ENCODE measurements at regions not wholly inside any gene's neighbourhood (a gene's known extent, or its start where the extent isn't known, plus 50 kb on each side); places are given as distances from the start of the nearest gene placed in this dataset.

DNA sequence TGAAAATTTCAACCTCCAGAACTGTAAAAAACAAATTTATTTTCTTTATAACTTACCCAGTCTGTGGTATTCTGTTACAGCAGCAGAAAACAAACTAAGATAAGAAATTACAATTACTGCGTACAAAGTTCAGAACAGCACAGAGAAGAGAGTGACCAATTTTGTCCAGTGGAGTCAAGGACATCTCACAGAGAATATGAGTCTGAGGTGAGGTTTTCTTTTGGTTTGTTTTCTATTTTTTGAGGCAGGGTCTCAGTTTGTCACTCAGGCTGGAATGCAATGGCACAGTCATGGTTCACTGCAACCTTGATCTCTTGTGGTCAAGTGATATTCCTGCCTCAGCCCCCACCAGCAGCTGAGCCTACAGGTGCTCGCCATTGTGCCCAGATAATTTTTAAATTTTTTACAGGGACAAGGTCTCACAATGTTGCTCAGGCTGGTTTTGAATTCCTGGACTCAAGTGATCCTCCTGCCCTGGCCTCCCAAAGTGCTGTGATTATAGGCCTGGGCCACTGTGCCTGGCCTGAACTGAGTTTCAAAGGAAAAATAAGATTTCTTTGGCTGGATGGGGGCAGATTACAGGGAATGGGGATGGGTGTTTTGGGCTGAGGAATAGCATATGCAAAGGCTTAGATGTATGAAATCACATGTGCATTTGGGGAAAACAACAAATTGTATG, 201.1 kb upstream of the USP24 start:
- H3K36me3 ChIP-seq, result no peaks in the 10 kb centered on the region
- DNase-seq (ENCODE audit: low read depth in 1 of 2, low spot score in 2 of 2), result no peak
- no peak overlapping the region for H3K4me3 ChIP-seq

DNA sequence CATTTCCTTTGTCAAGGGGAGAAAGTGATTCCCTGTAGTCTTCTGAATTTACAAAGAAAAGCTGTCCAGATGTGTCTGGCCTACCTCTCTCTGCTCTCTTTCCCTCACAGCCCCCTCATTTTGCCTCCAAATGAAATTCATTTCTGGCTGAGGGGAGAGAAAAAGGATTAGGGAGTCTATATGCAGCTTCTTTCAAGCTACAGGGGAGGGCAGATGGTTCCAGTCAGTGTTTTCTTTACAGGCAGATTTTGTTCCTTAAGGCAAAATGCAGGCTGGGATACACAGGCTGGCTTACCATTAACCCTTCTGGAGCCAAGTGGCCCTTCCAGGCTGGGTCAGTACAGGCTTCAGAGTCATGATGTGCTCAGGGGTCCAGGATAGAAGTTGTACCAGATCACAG, 198.1 kb upstream of the USP24 start:
- Histone ChIP-seq H3K4me3 (no peak overlapping the region), H3K27me3 (replicated peaks) (no peaks in the 10 kb centered on the region), H3K27ac (no peak overlapping the region), H3K36me3 (no peaks in the 10 kb centered on the region), H3K9me3 (replicated peaks) (peaks cover 9% of the 10 kb centered on the region; the same call in 1 of the 2 replicates), H3K4me1 (replicated peaks) (no peaks in the 10 kb centered on the region)
- DNase-seq (ENCODE audit: low read depth in 1 of 2, low spot score in 2 of 2), result no peak

More for the DNA sequence above, 201.1 kb upstream of the USP24 start:
- H3K4me1 ChIP-seq (replicated peaks), result peaks cover 6% of the 10 kb centered on the region; the same call in 1 of the 2 replicates
- no peaks in the 10 kb centered on the region for H3K27me3 ChIP-seq (replicated peaks)
- H3K27ac ChIP-seq, result no peak overlapping the region
- H3K9me3 ChIP-seq (replicated peaks), result peaks cover 9% of the 10 kb centered on the region; the same call in 1 of the 2 replicates

DNA sequence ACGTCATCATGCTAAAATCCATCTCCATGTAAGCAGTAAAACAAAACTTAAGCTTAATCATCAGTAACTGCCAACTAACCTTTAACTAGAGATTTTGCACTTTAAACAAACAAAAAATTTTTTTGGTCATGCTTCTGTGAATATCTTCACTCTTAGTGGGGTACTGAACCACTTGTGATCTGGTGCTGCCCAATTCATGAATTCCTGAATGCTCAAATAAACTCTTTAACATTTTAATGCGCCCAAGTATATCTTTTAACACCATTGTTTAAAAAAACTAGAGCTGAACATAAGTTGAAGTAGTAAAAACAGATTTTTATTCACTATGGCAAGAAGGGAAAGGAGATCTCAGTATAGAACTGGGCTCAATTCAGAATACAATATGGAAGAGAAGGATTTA, 196.9 kb upstream of the USP24 start:
- Histone ChIP-seq H3K27ac (no peak overlapping the region), H3K36me3 (no peaks in the 10 kb centered on the region), H3K27me3 (replicated peaks) (no peaks in the 10 kb centered on the region), H3K9me3 (replicated peaks) (peaks cover 9% of the 10 kb centered on the region; the same call in 1 of the 2 replicates), H3K4me1 (replicated peaks) (no peaks in the 10 kb centered on the region), H3K4me3 (no peak overlapping the region)
- no peak for DNase-seq (ENCODE audit: low read depth in 1 of 2, low spot score in 2 of 2)

DNA sequence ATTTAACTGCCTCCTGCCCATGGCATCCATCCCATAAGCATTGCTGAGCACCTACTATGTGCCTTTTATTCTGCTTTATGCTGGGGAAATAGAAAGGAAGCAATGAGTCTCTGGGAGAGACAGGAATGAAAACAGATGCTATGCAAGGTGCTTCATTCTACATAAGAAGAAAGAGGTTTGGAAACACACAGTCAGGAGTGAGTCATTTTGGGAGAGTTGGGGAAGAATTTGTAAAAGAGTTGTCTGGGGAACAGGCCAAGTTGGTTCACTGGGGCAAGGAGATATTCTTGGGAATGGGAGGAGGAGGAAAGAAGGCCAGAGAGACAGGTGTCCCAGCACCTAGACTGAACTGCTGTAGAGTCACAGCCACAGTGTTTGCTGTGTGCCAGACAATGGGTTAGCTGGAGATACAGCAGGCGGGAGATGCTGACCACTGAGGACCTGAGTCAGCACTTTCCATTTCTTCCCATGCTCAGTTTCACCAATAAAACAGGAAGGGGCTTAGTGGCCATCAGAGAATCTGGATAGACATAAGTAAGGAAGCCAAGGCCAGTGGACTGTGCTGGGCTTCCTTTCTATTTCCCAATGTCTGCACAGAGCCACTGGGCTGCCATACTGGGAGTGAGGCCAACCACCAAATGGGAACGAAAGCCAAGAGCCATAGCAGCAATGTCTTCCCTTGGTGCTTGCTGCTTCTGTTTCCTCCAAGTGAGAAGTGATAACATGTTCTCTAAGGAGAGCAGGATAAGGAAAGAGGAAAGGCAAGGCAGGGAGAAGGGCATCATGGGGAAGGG, 187.7 kb upstream of the USP24 start:
- no peak overlapping the region for H3K4me3 ChIP-seq
- no peaks in the 10 kb centered on the region for H3K27me3 ChIP-seq (replicated peaks)
- DNase-seq (ENCODE audit: low read depth in 1 of 2, low spot score in 2 of 2), result no peak
- H3K36me3 ChIP-seq, result no peaks in the 10 kb centered on the region
- no peaks in the 10 kb centered on the region for H3K4me1 ChIP-seq (replicated peaks)
- H3K27ac ChIP-seq, result no peak overlapping the region
- H3K9me3 ChIP-seq (replicated peaks), result peaks cover 3% of the 10 kb centered on the region; the same call in 1 of the 2 replicates

DNA sequence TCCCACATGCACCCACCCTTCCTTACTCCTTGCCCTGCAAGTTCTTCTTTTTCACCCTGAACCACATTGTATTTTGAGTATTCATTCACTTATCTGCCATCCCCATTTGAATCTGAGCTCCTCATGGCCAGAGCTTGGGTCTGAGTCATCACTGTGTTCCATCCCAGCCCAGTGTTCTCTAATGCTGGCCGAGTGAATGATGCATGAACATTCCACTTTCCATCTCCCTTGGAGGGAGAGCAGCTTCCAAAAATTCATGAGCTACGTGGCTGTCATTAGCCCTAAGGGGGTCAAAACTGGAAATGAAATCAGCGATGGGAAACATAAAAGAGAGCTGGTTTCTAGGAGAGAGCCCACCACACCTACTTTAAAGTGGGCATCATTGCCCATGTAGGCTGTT, 187.0 kb upstream of the USP24 start:
- Histone ChIP-seq H3K36me3 (no peaks in the 10 kb centered on the region), H3K27me3 (replicated peaks) (no peaks in the 10 kb centered on the region), H3K27ac (no peak overlapping the region), H3K4me1 (replicated peaks) (no peaks in the 10 kb centered on the region), H3K9me3 (replicated peaks) (peaks cover 3% of the 10 kb centered on the region; the same call in 1 of the 2 replicates), H3K4me3 (no peak overlapping the region)
- no peak for DNase-seq (ENCODE audit: low read depth in 1 of 2, low spot score in 2 of 2)

DNA sequence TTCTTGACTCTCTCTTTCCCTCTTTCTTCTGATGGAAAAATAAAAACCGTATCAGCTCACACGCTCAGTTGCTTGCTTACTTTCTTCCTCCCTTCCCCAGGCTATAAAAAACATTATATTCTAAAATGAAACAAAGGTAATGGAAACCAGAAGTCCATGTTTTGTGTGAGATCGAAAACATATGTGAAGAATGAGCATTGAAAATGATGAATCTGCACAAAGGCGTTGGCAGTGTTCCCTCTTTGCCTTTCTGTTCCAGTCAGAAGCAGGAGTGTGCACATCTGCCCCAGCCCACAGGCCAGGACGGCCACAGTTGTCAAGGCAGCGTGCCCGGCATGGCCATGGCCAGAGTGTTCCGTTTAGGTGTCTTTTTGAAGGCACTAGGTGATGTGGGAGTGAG, 185.3 kb upstream of the USP24 start:
- no peaks in the 10 kb centered on the region for H3K27me3 ChIP-seq (replicated peaks)
- no peaks in the 10 kb centered on the region for H3K36me3 ChIP-seq
- H3K4me3 ChIP-seq, result no peak overlapping the region
- no peaks in the 10 kb centered on the region for H3K4me1 ChIP-seq (replicated peaks)
- no peak for DNase-seq (ENCODE audit: low read depth in 1 of 2, low spot score in 2 of 2)
- no peak overlapping the region for H3K27ac ChIP-seq
- peaks cover 3% of the 10 kb centered on the region; the same call in 1 of the 2 replicates for H3K9me3 ChIP-seq (replicated peaks)

DNA sequence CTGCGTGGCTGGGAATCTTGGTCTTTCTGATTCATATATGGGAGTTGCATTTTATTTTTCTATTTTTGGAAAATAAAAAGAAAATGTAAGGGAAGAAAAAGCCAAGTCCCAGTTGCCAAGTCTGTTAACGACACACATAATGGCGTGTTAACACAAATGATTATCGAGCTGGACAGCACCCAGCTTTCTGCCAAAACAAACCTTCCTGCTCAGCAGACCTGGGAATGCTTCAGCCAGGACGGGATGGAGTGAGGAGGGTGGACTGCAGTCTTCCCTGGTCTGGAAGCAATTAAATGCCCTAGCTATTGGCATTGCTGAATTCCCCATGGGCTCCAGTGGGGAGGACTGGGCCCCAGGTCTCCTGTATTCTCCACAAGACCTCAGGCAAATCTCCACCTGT, 184.2 kb upstream of the USP24 start:
- H3K27me3 ChIP-seq (replicated peaks), result no peaks in the 10 kb centered on the region
- DNase-seq (ENCODE audit: low read depth in 1 of 2, low spot score in 2 of 2), result no peak
- no peaks in the 10 kb centered on the region for H3K4me1 ChIP-seq (replicated peaks)
- no peaks in the 10 kb centered on the region for H3K36me3 ChIP-seq
- no peaks in the 10 kb centered on the region; the same call in 1 of the 2 replicates for H3K9me3 ChIP-seq (replicated peaks)
- no peak overlapping the region for H3K4me3 ChIP-seq
- no peak overlapping the region for H3K27ac ChIP-seq

DNA sequence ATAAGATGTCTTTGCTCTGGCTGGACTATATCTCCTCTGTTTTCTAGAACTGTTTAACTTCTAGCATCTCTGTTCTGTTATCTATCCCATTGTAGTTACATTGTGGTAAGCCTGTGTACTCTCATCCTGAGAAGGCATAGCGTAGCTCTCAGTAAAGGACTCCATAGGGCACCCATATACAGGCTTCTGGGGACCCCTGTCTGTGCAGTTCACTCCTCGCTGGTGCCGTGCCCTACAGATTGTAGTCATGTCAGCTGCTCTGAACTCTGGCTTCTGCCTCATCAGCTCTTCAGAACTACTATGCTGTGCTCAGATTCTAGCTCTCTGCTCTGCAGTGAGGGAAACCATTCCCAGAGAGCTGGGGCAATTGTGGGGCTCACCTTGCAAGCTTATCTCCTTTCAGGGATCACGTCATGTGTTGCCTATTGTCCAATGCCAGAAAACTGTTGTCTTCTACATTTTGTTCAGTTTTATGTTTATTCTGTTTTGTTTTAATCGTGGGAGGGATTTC, 181.3 kb upstream of the USP24 start:
- no peak overlapping the region for H3K4me3 ChIP-seq
- peaks cover 3% of the 10 kb centered on the region; the same call in 1 of the 2 replicates for H3K9me3 ChIP-seq (replicated peaks)
- H3K4me1 ChIP-seq (replicated peaks), result no peaks in the 10 kb centered on the region
- H3K27me3 ChIP-seq (replicated peaks), result no peaks in the 10 kb centered on the region
- DNase-seq (ENCODE audit: low read depth in 1 of 2, low spot score in 2 of 2), result no peak
- H3K27ac ChIP-seq, result no peak overlapping the region
- no peaks in the 10 kb centered on the region for H3K36me3 ChIP-seq

DNA sequence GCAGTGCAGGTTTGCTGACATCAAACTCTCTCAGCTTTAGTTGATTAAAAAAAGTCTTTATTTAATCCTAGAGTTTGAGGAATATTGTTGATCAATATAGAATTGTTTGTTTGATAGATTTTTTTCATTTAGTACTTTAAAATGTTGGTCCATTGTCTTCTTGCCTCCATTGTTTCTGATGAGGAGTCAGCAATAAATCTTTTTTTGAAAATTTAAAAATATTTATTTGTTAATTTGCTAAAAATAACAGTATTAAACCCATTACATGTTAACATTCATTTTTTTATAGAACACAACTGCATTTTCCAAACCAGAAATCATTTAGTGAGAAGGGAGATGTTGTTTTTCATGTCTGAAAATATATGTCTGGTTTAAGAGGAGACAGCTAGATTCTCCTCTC, 173.8 kb upstream of the USP24 start:
- no peaks in the 10 kb centered on the region for H3K27me3 ChIP-seq (replicated peaks)
- no peaks in the 10 kb centered on the region for H3K4me1 ChIP-seq (replicated peaks)
- H3K4me3 ChIP-seq, result no peak overlapping the region
- H3K9me3 ChIP-seq (replicated peaks), result peaks cover under 1% of the 10 kb centered on the region; the same call in 1 of the 2 replicates
- DNase-seq (ENCODE audit: low read depth in 1 of 2, low spot score in 2 of 2), result no peak
- H3K27ac ChIP-seq, result no peak overlapping the region
- no peaks in the 10 kb centered on the region for H3K36me3 ChIP-seq

DNA sequence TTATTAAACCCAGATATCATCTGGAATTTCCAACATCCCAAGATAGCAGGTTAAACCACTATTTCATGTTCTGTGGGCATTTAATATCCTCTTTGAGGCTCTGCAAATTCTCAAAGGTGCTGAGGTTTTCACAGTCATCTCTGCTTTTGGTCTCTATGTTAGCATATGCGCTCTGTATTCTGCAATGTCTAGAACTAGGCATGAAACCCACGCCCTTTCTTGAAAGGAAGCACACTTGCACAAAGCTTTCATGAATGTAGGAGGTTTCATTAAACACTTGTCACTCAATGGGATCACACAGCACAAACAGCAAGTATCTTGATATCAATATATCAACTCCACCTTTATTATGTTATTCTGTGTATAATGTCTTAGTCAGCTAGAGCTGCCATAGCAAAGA, 172.0 kb upstream of the USP24 start:
- H3K36me3 ChIP-seq, result no peaks in the 10 kb centered on the region
- H3K9me3 ChIP-seq (replicated peaks), result no peaks in the 10 kb centered on the region; the same call in 1 of the 2 replicates
- H3K4me1 ChIP-seq (replicated peaks), result peaks cover 8% of the 10 kb centered on the region
- no peaks in the 10 kb centered on the region for H3K27me3 ChIP-seq (replicated peaks)
- no peak overlapping the region for H3K27ac ChIP-seq
- no peak for DNase-seq (ENCODE audit: low read depth in 1 of 2, low spot score in 2 of 2)
- no peak overlapping the region for H3K4me3 ChIP-seq

DNA sequence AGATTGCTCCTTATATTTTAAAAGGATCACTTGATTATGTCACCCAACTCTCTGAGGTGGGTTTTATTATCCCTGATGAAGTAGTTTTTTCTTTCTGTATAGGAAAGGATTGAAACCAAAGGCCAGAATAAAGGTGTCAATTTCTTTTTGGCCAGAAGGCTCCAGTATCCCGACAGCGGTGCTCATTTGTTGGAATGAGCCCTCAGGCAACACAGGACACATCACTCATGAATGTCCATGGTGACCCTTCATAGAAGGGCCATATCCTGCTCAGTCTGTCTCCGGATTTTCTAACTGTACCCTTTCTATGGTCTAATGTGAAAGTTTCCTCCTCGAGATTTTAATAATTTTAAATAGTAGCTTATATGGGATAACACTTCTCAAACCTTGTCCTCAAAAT, 171.3 kb upstream of the USP24 start:
- Histone ChIP-seq H3K4me3 (no peak overlapping the region), H3K36me3 (no peaks in the 10 kb centered on the region), H3K4me1 (replicated peaks) (peaks cover 8% of the 10 kb centered on the region), H3K27me3 (replicated peaks) (no peaks in the 10 kb centered on the region), H3K27ac (no peak overlapping the region), H3K9me3 (replicated peaks) (no peaks in the 10 kb centered on the region; the same call in 1 of the 2 replicates)
- no peak for DNase-seq (ENCODE audit: low read depth in 1 of 2, low spot score in 2 of 2)

DNA sequence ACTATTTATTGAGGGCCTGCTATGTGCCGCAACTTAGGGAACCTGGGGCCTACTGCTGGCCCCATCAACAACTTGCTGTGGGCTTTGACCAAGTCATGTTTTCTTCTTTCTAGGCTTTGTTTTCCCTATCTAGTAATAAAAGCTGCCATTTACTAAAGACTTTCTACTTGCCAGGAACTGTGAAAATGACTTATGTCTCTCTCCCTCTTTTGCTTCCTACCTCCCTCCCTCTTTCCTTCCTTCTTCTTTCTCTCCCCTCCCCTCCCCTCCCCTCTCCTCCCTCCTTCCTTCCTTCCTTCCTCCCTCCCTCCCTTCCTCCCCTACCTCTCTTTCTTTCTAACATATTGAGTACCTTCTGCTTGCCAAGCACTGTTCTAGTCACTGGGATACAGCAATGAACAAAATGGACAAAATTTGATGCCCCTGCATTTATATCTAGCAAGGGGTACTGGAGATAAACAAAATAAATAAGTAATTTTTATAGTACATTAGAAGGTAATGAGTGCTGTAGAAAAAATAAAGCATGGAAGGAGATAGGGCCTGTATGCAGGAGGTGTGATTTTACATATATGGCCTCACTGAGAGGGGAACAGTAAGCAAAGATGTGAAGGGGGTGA, 170.3 kb upstream of the USP24 start:
- H3K36me3 ChIP-seq, result no peaks in the 10 kb centered on the region
- peaks cover 8% of the 10 kb centered on the region for H3K4me1 ChIP-seq (replicated peaks)
- no peak overlapping the region for H3K4me3 ChIP-seq
- H3K9me3 ChIP-seq (replicated peaks), result no peaks in the 10 kb centered on the region; the same call in 1 of the 2 replicates
- DNase-seq (ENCODE audit: low read depth in 1 of 2, low spot score in 2 of 2), result no peak
- no peak overlapping the region for H3K27ac ChIP-seq
- H3K27me3 ChIP-seq (replicated peaks), result no peaks in the 10 kb centered on the region

DNA sequence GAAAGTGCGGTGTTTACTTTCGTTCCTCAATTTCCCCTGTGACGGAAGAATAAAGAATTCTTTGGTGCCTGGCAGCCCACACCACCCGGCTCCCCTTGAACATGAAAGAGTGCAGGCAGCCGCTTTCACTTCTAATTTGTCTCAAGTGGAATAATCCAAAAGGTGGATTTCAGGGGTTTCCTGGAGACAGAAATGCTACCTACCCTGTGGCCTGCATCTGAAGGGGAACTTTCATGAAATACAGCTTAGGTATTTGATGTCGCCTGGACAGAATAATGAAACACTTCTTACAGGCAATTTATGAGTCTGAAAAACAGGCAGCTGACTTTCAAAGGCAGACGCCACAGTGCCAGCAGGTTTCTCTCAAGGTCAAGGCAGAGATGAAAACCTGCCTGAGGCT, 169.5 kb upstream of the USP24 start:
- H3K4me3 ChIP-seq, result no peak overlapping the region
- DNase-seq (ENCODE audit: low read depth in 1 of 2, low spot score in 2 of 2), result no peak
- no peaks in the 10 kb centered on the region for H3K27me3 ChIP-seq (replicated peaks)
- no peaks in the 10 kb centered on the region for H3K9me3 ChIP-seq (replicated peaks)
- H3K4me1 ChIP-seq (replicated peaks), result peaks cover 8% of the 10 kb centered on the region
- no peak overlapping the region for H3K27ac ChIP-seq
- H3K36me3 ChIP-seq, result no peaks in the 10 kb centered on the region

Measured in SJSA1 (cell line).